HG03565 (cell line): ENCODE measurements at regions not wholly inside any gene's neighbourhood (a gene's known extent, or its start where the extent isn't known, plus 50 kb on each side); places are given as distances from the start of the nearest gene placed in this dataset.
"Not testable (repeated sequence)": the region's sequence is repeated elsewhere in the genome, so short reads cannot be mapped to it uniquely, and the experiment has no call there.

Experiments
- ATAC-seq: cut with Tn5 transposase; IDR thresholded peaks from one replicate; pipeline ENCODE4 v1.9.1; 2021; ENCODE audit warnings: mild to moderate bottlenecking, moderate library complexity; ENCODE audit not compliant: unreplicated experiment

- no peak for ATAC-seq
Measured at GRCh38 chr10:57962839-57963238, 304.9 kb downstream of the IPMK start.

GRCh38 chr10:57961487-57961886 lies 306.2 kb downstream of the IPMK start:
- ATAC-seq, result no peak

GRCh38 chr10:57960406-57960805 lies 307.3 kb downstream of the IPMK start:
- ATAC-seq, result no peak

DNA sequence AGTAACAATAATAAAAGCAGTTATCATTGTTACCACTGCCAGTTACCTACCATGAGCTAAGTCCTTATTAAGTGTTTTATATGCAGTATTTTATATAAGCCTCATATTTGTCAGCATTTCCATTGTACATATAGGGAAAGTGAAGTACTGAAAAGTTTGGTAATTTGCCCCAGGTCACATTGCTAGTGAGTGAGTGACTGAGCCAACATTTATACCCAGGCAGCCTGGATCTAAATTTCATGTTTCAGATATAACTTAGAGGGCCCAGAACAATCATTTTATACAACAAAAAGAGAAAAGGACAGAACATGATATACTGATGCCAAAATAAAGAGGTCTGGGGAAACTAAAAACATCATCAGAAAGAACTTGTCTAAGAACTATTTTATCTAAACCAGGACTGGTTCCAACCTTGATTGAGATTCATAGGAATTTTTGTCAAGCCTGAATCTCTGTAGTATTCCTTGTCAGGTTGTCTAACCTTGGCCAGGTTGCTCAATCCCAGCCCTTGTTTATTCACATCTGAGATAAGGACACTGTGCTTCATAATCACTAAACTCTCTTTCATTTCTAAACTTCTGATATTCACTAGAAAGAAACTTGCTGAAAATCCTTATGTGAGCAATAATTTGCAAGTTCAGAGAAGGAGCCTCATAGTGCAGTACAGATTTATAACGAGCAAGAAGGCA lies 308.2 kb downstream of the IPMK start:
- ATAC-seq, result no peak

DNA sequence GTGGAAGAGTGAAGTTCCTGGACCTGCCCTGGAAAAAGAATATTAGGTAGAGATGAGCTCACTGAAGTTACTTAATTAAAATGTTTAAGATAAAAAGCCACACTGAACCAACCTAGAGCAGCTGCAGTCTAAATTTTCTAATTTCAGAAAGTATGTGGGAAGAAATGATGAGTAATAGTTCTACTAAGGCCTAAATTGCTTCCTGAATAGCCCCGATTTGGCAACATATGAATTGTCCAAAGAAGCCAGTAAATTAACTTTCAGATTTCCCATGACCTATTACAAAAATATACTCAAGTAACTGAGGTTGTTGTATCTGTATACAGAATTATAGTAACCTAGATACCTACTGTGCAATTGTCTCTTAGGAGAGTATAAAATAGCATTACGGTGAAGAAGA lies 312.6 kb downstream of the IPMK start:
- ATAC-seq, result no peak

GRCh38 chr10:57952741-57953140 lies 315.0 kb downstream of the IPMK start:
- ATAC-seq, result no peak

DNA sequence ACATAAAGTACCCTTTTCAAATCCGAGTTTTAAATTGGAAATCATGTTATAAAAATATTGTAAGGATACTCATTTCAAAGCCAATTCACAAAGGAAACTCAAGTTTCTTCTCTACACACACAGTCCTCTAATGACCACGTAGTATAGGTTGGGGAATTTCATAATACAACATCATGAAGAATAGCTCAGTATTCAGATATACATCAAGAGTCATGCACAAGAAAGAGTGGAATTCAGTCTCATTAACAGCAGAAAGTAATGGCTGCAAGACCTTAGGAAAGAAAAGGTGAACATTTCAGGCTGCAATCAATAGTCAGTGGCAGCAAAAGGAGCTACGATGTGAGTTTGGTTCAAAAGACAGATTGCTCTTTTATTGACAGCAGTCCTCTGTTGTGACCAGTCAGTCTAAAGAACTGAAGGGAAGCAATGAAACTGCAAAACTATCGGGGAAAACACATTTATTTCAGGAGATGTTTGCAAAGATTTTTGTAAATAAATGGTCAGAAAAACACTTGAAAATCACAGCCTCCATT lies 317.2 kb downstream of the IPMK start:
- ATAC-seq, result no peak

GRCh38 chr10:57948796-57949195 lies 318.9 kb downstream of the IPMK start:
- ATAC-seq, result no peak

DNA sequence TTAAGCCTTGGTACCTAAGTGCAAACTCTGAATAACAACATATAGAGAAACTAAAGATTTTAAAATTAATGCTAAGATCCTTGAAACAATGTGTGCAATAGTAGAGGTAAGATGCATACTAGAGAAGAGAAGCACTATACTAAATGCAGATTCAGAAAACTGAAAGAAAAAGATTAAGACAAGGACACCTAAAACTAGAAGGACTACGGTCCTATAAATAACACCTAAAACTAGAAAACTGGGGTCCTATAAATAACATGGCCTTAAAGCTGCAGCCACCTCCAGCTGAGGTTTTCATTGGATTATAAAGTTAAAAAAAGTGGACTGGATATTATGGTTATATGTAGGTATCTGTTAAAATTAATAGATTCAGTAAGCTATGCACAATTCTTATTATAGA lies 320.9 kb downstream of the IPMK start:
- no peak for ATAC-seq

- no peak for ATAC-seq
Measured at GRCh38 chr10:57943701-57944100, 324.0 kb downstream of the IPMK start.

DNA sequence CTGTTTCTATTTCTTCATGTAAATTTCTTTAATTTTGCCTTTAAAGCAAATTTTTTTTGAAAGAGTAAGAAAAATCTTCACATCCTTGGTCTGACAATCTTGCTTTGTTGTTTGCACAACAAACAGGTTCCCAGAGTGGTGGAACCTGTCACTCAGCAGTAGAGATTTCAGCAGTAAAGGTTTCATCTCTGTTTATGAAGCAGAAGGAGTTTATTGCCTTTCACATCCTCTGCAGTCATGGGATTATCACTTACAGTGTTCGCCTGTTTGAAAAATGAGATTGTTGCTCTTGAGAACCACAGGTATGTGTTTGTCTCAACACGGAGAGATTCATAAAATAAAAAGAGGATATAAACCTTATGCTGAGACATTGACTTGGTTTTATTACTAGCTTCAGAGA lies 342.6 kb downstream of the IPMK start:
- ATAC-seq, result no peak

DNA sequence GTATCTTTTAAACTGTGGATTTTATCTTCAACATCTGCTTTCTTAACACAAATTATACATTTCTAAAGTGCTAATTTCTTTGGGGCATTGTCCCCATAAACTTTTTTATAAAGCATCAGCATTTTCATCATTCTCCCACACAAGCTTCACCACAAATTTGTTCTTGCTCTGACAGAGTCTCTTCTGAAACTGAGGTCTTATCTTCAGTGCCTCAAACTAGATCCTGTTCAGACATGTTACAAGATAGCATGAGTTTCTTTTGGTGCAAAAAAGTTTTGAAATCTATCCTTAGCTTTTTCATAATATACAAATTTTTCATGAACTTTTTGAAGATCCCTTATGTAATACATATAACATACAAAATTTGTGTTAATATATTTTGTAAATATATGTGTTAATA lies 346.6 kb downstream of the IPMK start:
- ATAC-seq, result no peak

DNA sequence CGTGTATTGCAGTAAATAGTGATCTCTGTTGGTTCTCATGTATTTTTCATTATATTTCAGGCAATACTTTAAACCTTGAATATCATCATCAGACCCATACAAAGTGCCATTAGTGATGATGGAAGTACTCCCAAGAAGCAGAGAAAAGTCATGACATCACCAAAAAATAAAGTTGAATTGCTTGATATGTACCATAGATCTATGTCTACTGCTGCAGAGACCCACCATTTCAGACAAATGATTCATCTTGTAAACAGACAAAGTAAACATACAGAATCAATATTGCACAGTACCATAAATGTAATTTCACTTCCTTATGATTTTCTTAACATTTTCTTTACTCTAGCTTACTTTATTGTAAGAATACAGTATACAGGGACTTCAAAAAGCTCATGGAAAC lies 347.8 kb downstream of the IPMK start:
- ATAC-seq, result no peak

DNA sequence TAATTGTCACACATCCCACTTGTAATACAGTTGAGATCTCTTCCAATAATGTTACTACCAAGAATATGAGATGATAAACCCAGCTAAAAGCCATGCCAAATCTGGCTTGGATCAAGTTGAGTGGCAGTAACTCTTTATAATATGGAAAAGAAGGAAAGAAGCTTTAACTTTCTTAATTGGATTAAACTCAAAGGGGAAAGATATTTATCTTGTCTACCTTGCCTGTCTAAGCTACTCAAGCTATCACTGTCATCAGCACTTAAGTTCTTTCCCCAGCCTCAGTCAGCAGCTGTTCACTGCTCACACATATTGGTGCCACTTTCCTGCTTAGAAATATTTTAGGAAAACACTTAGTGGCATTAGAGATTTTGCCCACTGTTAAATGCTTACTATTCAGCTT lies 350.7 kb downstream of the IPMK start:
- no peak for ATAC-seq

DNA sequence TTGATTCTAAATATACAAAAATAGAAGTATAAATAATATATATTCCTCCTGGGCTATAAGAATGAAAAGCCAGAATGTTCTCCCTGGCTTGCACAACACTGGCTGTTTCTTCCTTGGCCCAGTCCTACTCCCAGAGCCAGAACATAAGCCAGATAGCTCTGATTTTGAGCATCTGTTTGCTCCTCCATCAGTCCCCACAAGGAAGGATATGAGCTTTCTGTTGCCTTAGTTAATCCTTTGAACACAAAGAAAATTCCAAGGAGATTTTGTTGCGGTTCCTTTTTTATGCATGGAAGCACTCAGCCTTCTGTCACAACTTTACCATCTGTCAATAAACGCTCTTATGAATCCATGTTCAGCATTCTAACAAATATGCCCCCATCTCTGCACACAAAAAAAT lies 361.8 kb downstream of the IPMK start:
- no peak for ATAC-seq

- no peak for ATAC-seq
Measured at GRCh38 chr10:57905010-57905409, 362.7 kb downstream of the IPMK start.

GRCh38 chr10:57898231-57898630 lies 369.5 kb downstream of the IPMK start:
- ATAC-seq, result no peak

- no peak for ATAC-seq
Measured at GRCh38 chr10:57897611-57898010, 370.1 kb downstream of the IPMK start.

GRCh38 chr10:57894361-57894760 lies 373.3 kb downstream of the IPMK start:
- ATAC-seq, result no peak

- no peak for ATAC-seq
Measured at GRCh38 chr10:57891201-57892006, 376.3 kb downstream of the IPMK start.

DNA sequence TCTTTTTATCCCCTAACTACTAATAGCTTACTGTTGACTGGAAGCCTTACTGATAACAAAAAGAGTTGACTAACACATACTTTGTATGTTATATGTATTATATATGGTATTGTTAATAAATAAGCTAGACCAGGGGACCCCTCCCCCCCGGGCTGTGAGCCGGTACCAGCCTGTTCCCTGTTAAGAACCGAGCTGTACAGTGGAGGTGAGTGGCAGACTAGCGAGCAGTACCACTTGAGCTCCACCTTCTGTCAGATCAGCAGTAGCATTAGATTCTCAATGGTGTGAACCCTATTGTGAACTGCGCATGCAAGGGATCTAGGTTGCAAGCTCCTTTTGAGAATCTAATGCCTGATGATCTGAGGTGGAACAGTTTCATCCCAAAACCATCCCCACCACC lies 377.0 kb downstream of the IPMK start:
- ATAC-seq, result no peak

DNA sequence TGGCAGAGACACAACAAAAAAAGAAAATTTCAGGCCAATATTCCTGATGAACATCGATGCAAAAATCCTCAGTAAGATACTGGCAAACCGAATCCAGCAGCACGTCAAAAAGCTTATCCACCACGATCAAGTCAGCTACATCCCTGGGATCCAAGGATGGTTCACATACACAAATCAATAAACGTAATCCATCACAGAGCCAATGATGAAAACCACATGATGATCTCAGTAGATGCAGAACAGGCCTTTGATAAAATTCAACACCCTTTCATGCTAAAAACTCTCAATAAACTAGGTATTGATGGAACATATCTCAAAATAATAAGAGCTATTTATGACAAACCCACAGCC lies 382.1 kb downstream of the IPMK start:
- ATAC-seq, result not testable (repeated sequence)
